Inflammatory macrophage (primary cell): ENCODE measurements at regions not wholly inside any gene's neighbourhood (a gene's known extent, or its start where the extent isn't known, plus 50 kb on each side); places are given as distances from the start of the nearest gene placed in this dataset.
"Not testable (repeated sequence)": the region's sequence is repeated elsewhere in the genome, so short reads cannot be mapped to it uniquely, and the experiment has no call there.

Experiments
- DNase-seq, 2 donors: peaks; one replicate each; pipeline ENCODE4 v3.0.0-alpha.2; 2020 to 2022

GRCh38 chr4:189117426-189117825 is 823.2 kb upstream of the FRG1 start:
- DNase-seq = no peak

GRCh38 chr4:189121336-189121735 is 819.3 kb upstream of the FRG1 start:
- no peak for DNase-seq

- DNase-seq = no peak
These were observed 816.4 kb upstream of the FRG1 start for GRCh38 chr4:189124149-189124758.

DNA sequence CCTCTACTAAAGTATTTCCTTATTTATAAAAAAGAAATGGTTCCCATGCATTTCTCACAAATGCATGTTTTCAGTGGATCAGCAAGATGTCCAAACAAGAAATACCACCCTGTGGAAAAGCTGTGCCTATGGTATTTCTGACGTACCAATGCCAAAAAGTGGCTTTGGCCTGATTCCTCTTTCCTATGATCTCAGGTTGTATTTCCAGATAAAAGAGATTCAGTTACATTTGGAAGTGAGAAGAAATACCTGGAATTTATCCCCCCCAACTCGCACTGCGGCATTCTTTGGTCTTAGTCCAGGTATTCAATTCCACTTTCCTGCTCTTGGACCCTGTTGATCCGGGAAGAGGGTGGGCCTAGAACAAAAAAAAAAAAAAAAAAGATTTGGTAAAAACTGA is 815.9 kb upstream of the FRG1 start:
- no peak for DNase-seq

- no peak for DNase-seq
These were observed 814.6 kb upstream of the FRG1 start for GRCh38 chr4:189126040-189126439.

DNA sequence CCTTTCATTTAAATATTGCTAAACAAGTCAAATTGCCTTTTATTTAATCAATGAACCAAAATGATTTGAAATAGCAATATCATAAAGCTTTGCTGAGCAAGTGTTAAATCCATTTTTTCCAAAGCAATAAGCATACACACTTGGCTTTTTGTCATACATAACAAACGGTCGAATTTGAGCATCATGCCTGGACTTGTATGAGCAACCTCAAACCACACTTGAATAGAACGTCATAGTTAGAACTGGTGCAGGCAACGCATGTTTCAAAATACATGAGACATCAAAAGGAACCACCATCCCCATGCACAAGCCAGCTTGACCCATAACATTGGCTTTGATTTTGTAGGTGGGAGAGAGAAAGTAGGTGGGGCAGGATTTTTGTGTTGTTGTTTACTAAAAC is 812.3 kb upstream of the FRG1 start:
- no peak for DNase-seq

DNA sequence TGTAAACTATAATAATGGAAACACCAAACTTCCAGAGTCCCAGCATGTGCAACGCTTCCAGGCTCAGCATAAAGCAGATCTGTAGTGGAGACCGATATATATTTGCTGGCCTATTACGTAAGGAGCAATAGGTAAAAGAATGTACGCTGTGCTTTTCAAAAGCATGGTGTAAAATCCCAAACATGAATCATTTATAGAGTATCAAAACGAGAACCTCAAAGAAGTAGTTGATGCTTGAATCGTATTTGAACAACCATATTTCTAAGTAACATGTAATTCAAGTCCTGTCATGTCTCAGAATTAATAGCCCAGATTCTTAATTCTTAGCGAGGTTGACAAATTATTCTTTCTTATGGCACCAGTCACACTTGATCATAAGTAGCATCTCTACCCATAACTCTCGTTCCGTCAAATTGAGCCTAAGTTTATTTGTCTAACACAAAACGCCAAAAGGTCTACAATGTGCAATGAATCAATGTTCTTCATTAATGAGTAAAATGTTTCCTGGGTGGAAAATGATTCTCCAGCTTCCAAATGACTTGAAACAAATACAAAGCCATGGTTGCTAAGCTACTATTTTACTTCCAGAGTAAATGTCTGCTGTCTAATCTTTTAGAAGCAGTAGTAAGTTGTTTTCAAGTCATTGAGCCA is 811.5 kb upstream of the FRG1 start:
- no peak for DNase-seq

DNA sequence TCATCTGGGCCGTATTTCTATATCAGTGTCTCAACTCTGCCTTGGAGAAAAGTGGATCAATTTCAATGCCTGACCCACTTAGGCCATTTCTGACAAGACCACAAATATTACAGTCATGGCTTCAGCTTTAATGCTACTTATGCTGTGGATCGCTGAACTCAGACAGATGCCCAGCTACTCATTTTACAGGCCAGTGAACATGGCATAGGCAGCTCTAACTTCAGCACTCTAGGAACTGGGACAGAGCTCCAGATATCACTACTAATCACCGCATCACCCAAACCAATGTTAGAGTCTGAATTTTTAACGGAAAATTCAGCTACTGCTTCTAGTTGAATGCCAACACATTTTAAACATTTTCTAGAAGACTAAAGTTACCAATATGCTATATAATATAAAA is 809.6 kb upstream of the FRG1 start:
- DNase-seq = no peak

- no peak for DNase-seq
These were observed 804.2 kb upstream of the FRG1 start for GRCh38 chr4:189136462-189136861.

DNA sequence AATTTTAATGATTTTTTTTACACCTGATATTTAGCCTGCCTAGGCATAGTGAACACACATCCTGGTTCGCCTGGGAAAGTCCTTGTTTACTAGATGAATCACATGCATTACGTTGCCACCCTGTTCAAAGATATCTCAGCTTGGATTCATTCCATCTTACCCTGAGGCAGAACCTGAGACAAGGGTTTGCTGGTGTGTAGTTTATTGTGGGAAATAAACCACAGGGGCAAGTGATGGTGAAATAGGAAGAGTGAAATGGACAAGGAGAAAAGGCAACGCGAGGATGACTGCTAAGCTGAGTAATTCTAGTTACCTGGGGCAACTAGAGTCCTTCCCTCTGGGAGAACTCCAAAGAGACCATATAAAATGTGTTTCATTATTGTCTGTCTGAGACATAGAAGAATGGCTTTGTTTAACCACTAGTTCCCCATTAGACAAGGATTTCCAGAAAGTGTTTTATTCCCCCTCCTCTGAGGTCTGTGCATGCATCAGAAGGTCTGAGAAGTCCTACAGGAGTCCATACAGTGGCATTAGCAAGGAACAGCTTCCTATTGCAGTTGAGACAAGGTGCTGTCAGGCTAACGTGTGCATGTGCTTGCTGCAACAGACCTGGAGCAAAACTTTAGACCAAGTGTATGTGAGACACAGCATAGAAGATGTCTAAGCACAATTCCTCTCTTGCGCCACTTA is 797.3 kb upstream of the FRG1 start:
- no peak for DNase-seq

DNA sequence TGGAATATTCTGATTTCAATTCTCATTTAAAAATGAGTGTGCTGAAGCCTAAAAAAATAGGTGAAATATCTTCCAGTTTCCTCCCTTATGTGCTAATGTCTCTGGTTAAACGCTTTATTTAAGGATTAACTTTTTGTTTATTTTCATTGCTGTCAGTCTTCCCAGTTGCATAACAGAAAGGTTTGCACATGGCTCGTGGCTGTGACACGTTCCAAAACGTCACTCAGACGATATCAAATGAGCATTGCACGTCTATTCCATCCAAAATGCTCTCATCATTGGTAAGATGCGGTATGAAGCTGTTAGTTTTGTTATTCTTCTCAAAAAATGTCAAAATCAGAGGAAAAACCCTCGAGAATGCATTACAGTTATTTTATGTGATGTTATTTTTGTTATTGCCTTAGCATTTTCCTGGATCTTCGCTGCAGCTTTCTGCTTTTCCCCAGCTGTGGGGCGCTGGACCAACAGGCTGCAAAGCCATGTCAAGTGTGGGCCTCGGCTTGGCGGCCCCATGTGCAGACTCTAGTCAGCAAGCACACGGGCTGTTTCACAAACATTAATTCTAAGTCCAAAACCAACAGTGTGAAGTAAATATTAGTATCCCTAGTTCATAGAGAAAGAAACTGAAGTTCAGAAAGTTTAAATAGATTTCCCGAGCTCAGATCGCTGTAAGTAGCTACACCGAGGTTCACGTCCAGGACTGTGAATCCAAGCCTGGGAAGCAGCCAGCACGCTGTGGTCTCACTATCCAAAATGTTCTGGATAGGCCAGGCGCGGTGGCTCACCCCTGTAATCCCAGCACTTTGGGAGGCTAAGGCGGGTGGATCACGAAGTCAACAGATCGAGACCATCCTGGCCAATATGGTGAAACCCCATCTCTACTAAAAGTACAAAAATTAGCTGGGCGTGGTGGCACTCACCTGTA is 793.4 kb upstream of the FRG1 start:
- no peak for DNase-seq

GRCh38 chr4:189155083-189155482 is 785.6 kb upstream of the FRG1 start:
- DNase-seq = not testable (repeated sequence)

DNA sequence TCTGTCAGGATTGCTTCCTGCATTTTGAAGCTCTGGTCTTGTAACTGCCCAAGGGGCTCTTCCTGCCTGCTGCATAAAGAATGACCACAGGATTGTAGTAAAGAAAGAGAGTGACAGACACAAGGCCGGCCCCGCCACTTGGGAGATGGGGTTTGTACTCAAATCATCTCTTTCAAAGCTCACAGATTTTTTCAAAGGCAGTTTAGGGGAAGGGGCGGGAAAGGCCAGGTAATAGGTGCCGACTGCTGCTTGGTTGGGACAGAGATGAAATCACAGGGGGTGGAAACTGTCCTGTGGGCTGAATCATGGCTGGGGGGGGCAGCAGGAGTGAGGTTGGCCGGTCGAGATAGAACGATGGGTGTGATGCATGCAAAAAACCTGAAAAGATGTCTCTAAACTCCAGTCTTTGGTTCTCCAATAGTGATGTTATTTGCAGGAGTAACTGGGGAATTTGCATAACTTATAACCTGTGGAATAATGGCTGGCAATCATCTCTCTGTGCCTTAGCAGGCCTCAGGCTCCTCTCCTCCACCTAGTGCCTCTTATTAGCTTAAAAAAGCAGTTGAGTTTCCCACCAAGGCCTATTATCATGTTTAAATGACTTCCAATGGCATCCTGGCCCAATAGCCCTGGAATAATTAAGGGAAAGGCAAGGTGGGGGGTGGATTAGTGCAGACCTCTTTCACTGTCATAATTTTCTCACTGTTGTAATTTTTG is 778.4 kb upstream of the FRG1 start:
- DNase-seq = no peak

DNA sequence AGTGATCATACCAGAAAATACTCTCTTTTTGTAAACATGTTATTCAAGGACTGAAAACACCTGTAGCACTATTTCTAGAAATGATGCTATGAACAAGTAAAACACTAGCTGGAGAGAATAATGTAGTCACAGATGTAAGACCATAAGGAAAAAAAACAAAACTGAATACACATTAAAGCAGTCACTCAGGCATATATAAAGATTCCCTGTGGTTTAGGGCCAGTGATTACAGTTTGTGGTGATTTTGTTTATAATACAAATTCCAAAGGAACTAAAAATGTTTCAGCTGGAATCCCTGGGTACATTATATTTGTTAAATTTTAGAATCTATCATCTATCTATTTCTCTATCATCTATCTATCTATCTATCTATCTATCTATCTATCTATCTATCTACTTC is 777.8 kb upstream of the FRG1 start:
- DNase-seq = no peak

DNA sequence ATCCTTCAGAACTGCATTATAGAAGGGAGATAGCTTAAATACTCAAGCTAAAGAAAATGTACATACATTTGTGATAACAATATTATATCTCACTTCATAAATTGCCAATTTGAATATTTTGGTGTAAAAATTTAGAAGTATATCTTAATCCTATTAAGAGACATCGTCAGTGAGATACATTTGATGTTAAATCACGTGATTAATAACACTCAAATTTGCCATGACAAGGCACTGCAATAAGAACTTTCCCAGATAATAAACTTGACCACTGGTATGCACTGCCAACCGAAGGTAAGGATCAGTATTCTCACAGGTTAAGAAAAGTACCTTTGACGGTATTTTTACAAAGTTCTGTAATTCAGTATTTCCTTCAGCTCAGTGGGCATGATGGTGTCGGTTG is 764.7 kb upstream of the FRG1 start:
- no peak for DNase-seq

GRCh38 chr4:189177130-189177529 is 763.5 kb upstream of the FRG1 start:
- DNase-seq = no peak

- no peak for DNase-seq
These were observed 762.4 kb upstream of the FRG1 start for GRCh38 chr4:189178125-189178746.

GRCh38 chr4:189185810-189186432 is 754.8 kb upstream of the FRG1 start:
- no peak for DNase-seq

DNA sequence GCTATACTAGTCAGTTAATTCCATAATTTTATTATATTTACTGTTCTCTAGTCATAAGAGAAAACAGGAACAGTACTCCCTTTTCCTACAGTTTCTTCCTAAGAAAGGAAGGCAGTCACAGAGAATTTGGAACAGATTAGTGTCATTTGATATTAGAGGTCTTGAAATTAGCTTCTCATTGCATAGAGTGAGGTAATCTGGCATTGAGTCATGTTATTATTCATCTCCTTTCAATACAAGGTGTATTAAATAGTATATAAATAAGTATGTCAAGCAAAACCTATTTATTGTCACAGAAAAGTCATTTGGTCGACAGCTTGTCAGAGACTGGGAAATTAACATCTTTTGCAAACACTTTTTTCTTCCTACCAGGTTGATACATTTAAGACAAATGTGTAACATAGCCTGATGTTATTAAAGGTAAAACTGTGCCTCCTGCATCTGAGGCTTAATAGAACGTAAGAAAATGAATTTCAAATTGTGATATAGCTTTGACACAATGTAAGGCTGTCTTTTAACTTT is 753.1 kb upstream of the FRG1 start:
- no peak for DNase-seq

GRCh38 chr4:189198624-189199023 is 742.0 kb upstream of the FRG1 start:
- DNase-seq = no peak

- DNase-seq = no peak
These were observed 740.3 kb upstream of the FRG1 start for GRCh38 chr4:189200353-189200752.
